ENCODE measurements at regions not wholly inside any gene's neighbourhood (a gene's known extent, or its start where the extent isn't known, plus 50 kb on each side); places are given as distances from the start of the nearest gene placed in this dataset.

- no peak for FAIRE-seq
These were observed 329.2 kb downstream of the TMEM167A start for GRCh38 chr5:82747986-82748385.

GRCh38 chr5:82745016-82745415, 332.2 kb downstream of the TMEM167A start:
- FAIRE-seq, result no peak
- DNase-seq (ENCODE audit: insufficient read length, low spot score), result no peak
- TF ChIP-seq CTCF (IDR thresholded peaks at IDR 0.05; ENCODE audit: insufficient read depth, missing control alignments), result no peak

More at GRCh38 chr5:82747986-82748385, 329.2 kb downstream of the TMEM167A start:
- DNase-seq (ENCODE audit: insufficient read length, low spot score), result no peak
- no peak for TF ChIP-seq CTCF (IDR thresholded peaks at IDR 0.05; ENCODE audit: insufficient read depth, missing control alignments)

- FAIRE-seq, result no peak
- TF ChIP-seq CTCF (IDR thresholded peaks at IDR 0.05; ENCODE audit: insufficient read depth, missing control alignments), result no peak
- DNase-seq (ENCODE audit: insufficient read length, low spot score), result no peak
These were observed 338.4 kb downstream of the TMEM167A start for GRCh38 chr5:82738681-82739269.

- DNase-seq (ENCODE audit: insufficient read length, low spot score) (no peak), FAIRE-seq (peak; percentile 6)
- no peak for TF ChIP-seq CTCF (IDR thresholded peaks at IDR 0.05; ENCODE audit: insufficient read depth, missing control alignments)
These were observed 341.9 kb downstream of the TMEM167A start for GRCh38 chr5:82735160-82735789.

GRCh38 chr5:82734347-82734746, 342.8 kb downstream of the TMEM167A start:
- FAIRE-seq, result no peak
- no peak for DNase-seq (ENCODE audit: insufficient read length, low spot score)
- no peak for TF ChIP-seq CTCF (IDR thresholded peaks at IDR 0.05; ENCODE audit: insufficient read depth, missing control alignments)

- no peak for TF ChIP-seq CTCF (IDR thresholded peaks at IDR 0.05; ENCODE audit: insufficient read depth, missing control alignments)
- DNase-seq (ENCODE audit: insufficient read length, low spot score) (no peak), FAIRE-seq (no peak)
These were observed 346.3 kb downstream of the TMEM167A start for GRCh38 chr5:82730913-82731312.
